ENCODE measurements at regions not wholly inside any gene's neighbourhood (a gene's known extent, or its start where the extent isn't known, plus 50 kb on each side); places are given as distances from the start of the nearest gene placed in this dataset.

- DNase-seq: no peak
- WGBS, 3 donors: 65 to 81% (median 72%) methylated on average over 3 of the region's 3 CpGs
- Histone ChIP-seq H3K36me3 (ENCODE audit: control insufficient read depth in 3 of 3, insufficient read depth in 2 of 3, low read depth in 1 of 3, low read length in 3 of 3) (no peaks in the 10 kb centered on the region), H3K9me3 (ENCODE audit: control insufficient read depth in 2 of 2, insufficient read depth in 1 of 2, low read depth in 1 of 2, low read length in 1 of 2) (no peaks in the 10 kb centered on the region), H3K27me3 (ENCODE audit: control insufficient read depth in 3 of 3, insufficient read depth in 3 of 3, low read length in 3 of 3) (no peaks in the 10 kb centered on the region), H3K4me3 (ENCODE audit: low read depth in 1 of 3, low read length in 3 of 3) (no peak overlapping the region), H3K4me1 (ENCODE audit: control insufficient read depth in 3 of 3, insufficient read depth in 2 of 3, low read depth in 1 of 3, low read length in 2 of 3) (no peaks in the 10 kb centered on the region), H3K27ac (ENCODE audit: low read depth in 1 of 3, low read length in 2 of 3) (no peak overlapping the region)
- no peak for FAIRE-seq
Observed at GRCh38 chr1:195373856-195374255, 1234.4 kb downstream of the KCNT2 start.

DNA sequence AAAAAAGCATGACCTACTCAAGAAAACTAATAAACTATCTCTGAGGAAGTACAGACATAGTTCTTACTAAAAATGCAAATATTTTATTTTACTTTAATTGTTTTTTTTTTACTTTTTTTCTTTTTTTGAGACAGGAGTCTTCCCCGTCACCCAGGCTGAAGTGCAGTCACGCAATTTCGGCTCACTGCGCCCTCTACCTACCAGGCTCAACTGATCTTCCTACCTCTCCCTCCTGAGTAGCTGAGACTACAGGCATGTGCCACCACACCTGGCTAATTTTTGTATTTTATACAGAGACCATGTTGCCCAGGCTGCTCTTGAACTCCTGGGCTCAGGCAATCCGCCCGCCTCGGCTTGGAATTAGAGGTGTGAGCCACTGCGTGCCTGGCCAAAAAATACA is 1263.1 kb downstream of the KCNT2 start:
- DNase-seq: no peak
- Histone ChIP-seq H3K4me3 (ENCODE audit: low read depth in 1 of 3, low read length in 3 of 3) (no peak overlapping the region), H3K9me3 (ENCODE audit: control insufficient read depth in 2 of 2, insufficient read depth in 1 of 2, low read depth in 1 of 2, low read length in 1 of 2) (no peaks in the 10 kb centered on the region), H3K4me1 (ENCODE audit: control insufficient read depth in 3 of 3, insufficient read depth in 2 of 3, low read depth in 1 of 3, low read length in 2 of 3) (no peaks in the 10 kb centered on the region), H3K36me3 (ENCODE audit: control insufficient read depth in 3 of 3, insufficient read depth in 2 of 3, low read depth in 1 of 3, low read length in 3 of 3) (no peaks in the 10 kb centered on the region), H3K27me3 (ENCODE audit: control insufficient read depth in 3 of 3, insufficient read depth in 3 of 3, low read length in 3 of 3) (no peaks in the 10 kb centered on the region), H3K27ac (ENCODE audit: low read depth in 1 of 3, low read length in 2 of 3) (no peak overlapping the region)
- FAIRE-seq: no peak
- 45 to 51% (median 50%) methylated on average over 8 of the region's 8 CpGs for WGBS, 3 donors

DNA sequence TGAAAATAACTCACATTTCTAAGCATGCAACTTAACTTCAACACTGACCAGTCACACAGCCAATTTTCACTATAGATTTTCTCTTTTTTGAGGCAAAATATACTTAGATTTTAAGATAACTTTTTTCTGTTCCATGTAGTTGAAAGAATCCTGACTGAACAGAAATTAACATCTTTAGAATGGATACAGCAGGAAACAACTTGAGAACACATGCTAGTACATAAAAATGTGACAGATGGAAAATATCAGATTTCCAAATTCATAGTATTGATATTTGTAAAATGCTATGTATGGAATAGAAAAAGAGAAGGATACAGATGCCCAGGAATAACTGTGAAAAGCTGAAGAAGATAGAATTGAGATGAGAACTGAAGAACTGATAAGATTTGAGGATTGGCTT is 1270.6 kb downstream of the KCNT2 start:
- Histone ChIP-seq H3K27me3 (ENCODE audit: control insufficient read depth in 3 of 3, insufficient read depth in 3 of 3, low read length in 3 of 3) (no peaks in the 10 kb centered on the region), H3K36me3 (ENCODE audit: control insufficient read depth in 3 of 3, insufficient read depth in 2 of 3, low read depth in 1 of 3, low read length in 3 of 3) (no peaks in the 10 kb centered on the region), H3K9me3 (ENCODE audit: control insufficient read depth in 2 of 2, insufficient read depth in 1 of 2, low read depth in 1 of 2, low read length in 1 of 2) (no peaks in the 10 kb centered on the region), H3K27ac (ENCODE audit: low read depth in 1 of 3, low read length in 2 of 3) (no peak overlapping the region), H3K4me3 (ENCODE audit: low read depth in 1 of 3, low read length in 3 of 3) (no peak overlapping the region), H3K4me1 (ENCODE audit: control insufficient read depth in 3 of 3, insufficient read depth in 2 of 3, low read depth in 1 of 3, low read length in 2 of 3) (no peaks in the 10 kb centered on the region)
- FAIRE-seq (no peak), DNase-seq (no peak)

DNA sequence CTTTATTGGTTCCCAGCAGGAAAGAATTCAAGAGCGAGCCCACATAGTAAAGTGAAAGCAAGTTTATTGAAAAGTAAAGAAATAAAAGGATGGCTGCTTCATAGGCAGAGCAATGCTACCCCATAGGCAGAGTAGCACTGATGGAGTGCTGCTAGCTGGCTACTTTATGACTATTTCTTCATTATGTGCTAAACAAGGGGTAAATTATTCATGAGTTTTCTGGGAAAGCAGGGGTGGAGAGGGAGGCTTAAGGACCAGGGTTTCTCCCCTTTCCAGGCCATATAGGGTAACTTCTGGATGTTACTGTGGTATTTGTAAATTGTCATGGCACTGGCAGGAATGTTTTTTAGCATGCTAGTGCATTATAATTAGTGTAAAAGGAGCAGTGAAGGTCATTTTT is 1271.4 kb downstream of the KCNT2 start:
- WGBS, 3 donors: 60 to 78% (median 63%) methylated on average over 1 of the region's 1 CpG
- Histone ChIP-seq H3K4me1 (ENCODE audit: control insufficient read depth in 3 of 3, insufficient read depth in 2 of 3, low read depth in 1 of 3, low read length in 2 of 3) (no peaks in the 10 kb centered on the region), H3K9me3 (ENCODE audit: control insufficient read depth in 2 of 2, insufficient read depth in 1 of 2, low read depth in 1 of 2, low read length in 1 of 2) (no peaks in the 10 kb centered on the region), H3K4me3 (ENCODE audit: low read depth in 1 of 3, low read length in 3 of 3) (no peak overlapping the region), H3K27ac (ENCODE audit: low read depth in 1 of 3, low read length in 2 of 3) (no peak overlapping the region), H3K36me3 (ENCODE audit: control insufficient read depth in 3 of 3, insufficient read depth in 2 of 3, low read depth in 1 of 3, low read length in 3 of 3) (no peaks in the 10 kb centered on the region), H3K27me3 (ENCODE audit: control insufficient read depth in 3 of 3, insufficient read depth in 3 of 3, low read length in 3 of 3) (no peaks in the 10 kb centered on the region)
- no peak for FAIRE-seq
- no peak for DNase-seq

DNA sequence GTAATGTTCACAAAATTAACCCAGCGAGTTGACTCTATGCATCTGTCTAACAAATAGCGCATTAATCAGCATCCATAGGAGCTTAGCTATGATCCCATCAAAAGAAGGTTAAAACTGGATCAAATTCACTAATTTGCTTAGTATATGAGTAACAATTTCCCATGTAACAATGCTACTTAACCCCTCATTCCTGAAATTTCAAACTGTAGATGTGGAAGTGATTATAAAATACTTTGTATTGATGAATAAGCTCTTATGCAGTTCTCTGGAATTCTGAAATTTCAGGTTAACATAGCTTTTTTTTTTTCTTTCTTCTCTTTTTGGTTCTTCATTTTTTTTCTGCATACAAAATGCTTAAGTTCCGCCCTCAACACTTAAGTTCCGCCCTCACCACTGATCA is 1272.7 kb downstream of the KCNT2 start:
- H3K27me3 ChIP-seq (ENCODE audit: control insufficient read depth in 3 of 3, insufficient read depth in 3 of 3, low read length in 3 of 3): no peaks in the 10 kb centered on the region
- no peaks in the 10 kb centered on the region for H3K36me3 ChIP-seq (ENCODE audit: control insufficient read depth in 3 of 3, insufficient read depth in 2 of 3, low read depth in 1 of 3, low read length in 3 of 3)
- FAIRE-seq: no peak
- H3K27ac ChIP-seq (ENCODE audit: low read depth in 1 of 3, low read length in 2 of 3): no peak overlapping the region
- no peak for DNase-seq
- no peaks in the 10 kb centered on the region for H3K9me3 ChIP-seq (ENCODE audit: control insufficient read depth in 2 of 2, insufficient read depth in 1 of 2, low read depth in 1 of 2, low read length in 1 of 2)
- no peak overlapping the region for H3K4me3 ChIP-seq (ENCODE audit: low read depth in 1 of 3, low read length in 3 of 3)
- no peaks in the 10 kb centered on the region for H3K4me1 ChIP-seq (ENCODE audit: control insufficient read depth in 3 of 3, insufficient read depth in 2 of 3, low read depth in 1 of 3, low read length in 2 of 3)
- WGBS, 3 donors: 81 to 90% (median 83%) methylated on average over 4 of the region's 4 CpGs

DNA sequence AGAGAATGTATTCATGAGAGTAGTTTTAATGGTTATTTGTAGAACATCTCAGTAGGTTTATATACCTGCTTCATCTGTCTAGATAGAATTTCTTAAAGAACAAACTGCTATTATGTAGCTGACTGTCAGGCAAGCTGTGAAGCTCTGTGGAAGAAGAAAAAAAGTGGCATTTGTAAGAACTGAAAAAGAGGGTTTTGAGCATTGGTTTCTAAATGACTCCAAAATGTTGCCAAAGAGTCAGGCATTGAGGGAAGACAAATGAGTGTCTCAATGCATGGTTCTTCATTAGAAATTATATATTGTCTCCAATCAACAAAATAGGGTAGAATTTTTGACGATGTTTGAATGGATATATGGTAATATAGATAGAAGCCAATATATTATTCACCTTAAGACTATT is 1276.1 kb downstream of the KCNT2 start:
- H3K9me3 ChIP-seq (ENCODE audit: control insufficient read depth in 2 of 2, insufficient read depth in 1 of 2, low read depth in 1 of 2, low read length in 1 of 2): no peaks in the 10 kb centered on the region
- H3K27ac ChIP-seq (ENCODE audit: low read depth in 1 of 3, low read length in 2 of 3): no peak overlapping the region
- no peak overlapping the region for H3K4me3 ChIP-seq (ENCODE audit: low read depth in 1 of 3, low read length in 3 of 3)
- FAIRE-seq: no peak
- WGBS, 3 donors: 79 to 92% (median 85%) methylated on average over 1 of the region's 1 CpG
- H3K4me1 ChIP-seq (ENCODE audit: control insufficient read depth in 3 of 3, insufficient read depth in 2 of 3, low read depth in 1 of 3, low read length in 2 of 3): no peaks in the 10 kb centered on the region
- DNase-seq: no peak
- no peaks in the 10 kb centered on the region for H3K27me3 ChIP-seq (ENCODE audit: control insufficient read depth in 3 of 3, insufficient read depth in 3 of 3, low read length in 3 of 3)
- no peaks in the 10 kb centered on the region for H3K36me3 ChIP-seq (ENCODE audit: control insufficient read depth in 3 of 3, insufficient read depth in 2 of 3, low read depth in 1 of 3, low read length in 3 of 3)

DNA sequence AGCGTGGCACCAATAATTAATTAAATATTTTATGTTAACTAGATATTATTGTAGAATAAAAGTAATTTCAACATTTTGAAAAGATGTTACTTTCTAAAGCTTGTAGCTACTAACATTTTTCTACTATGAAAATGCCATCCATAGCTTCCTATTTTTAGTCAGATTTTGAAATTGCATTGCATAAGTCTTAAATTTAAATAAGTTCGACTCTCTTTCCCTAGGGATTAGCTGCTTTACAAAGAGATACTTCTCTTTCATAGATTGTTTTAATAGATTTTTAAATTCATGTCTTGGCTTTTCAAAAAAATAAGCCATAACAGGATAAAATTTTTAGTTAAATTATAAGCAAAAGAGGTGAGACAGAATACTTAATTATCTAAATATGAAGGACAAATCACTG is 1279.6 kb downstream of the KCNT2 start:
- Histone ChIP-seq H3K27ac (ENCODE audit: low read depth in 1 of 3, low read length in 2 of 3) (no peak overlapping the region), H3K9me3 (ENCODE audit: control insufficient read depth in 2 of 2, insufficient read depth in 1 of 2, low read depth in 1 of 2, low read length in 1 of 2) (no peaks in the 10 kb centered on the region), H3K4me1 (ENCODE audit: control insufficient read depth in 3 of 3, insufficient read depth in 2 of 3, low read depth in 1 of 3, low read length in 2 of 3) (no peaks in the 10 kb centered on the region), H3K36me3 (ENCODE audit: control insufficient read depth in 3 of 3, insufficient read depth in 2 of 3, low read depth in 1 of 3, low read length in 3 of 3) (no peaks in the 10 kb centered on the region), H3K27me3 (ENCODE audit: control insufficient read depth in 3 of 3, insufficient read depth in 3 of 3, low read length in 3 of 3) (no peaks in the 10 kb centered on the region), H3K4me3 (ENCODE audit: low read depth in 1 of 3, low read length in 3 of 3) (no peak overlapping the region)
- DNase-seq (no peak), FAIRE-seq (no peak)
- WGBS, 3 donors: 67 to 73% (median 70%) methylated on average over 2 of the region's 2 CpGs

- Histone ChIP-seq H3K4me1 (ENCODE audit: control insufficient read depth in 3 of 3, insufficient read depth in 2 of 3, low read depth in 1 of 3, low read length in 2 of 3) (no peaks in the 10 kb centered on the region), H3K36me3 (ENCODE audit: control insufficient read depth in 3 of 3, insufficient read depth in 2 of 3, low read depth in 1 of 3, low read length in 3 of 3) (no peaks in the 10 kb centered on the region), H3K9me3 (ENCODE audit: control insufficient read depth in 2 of 2, insufficient read depth in 1 of 2, low read depth in 1 of 2, low read length in 1 of 2) (no peaks in the 10 kb centered on the region), H3K27me3 (ENCODE audit: control insufficient read depth in 3 of 3, insufficient read depth in 3 of 3, low read length in 3 of 3) (no peaks in the 10 kb centered on the region), H3K27ac (ENCODE audit: low read depth in 1 of 3, low read length in 2 of 3) (no peak overlapping the region), H3K4me3 (ENCODE audit: low read depth in 1 of 3, low read length in 3 of 3) (no peak overlapping the region)
- WGBS, 3 donors: 12 to 35% (median 23%) methylated on average over 2 of the region's 2 CpGs
- DNase-seq (no peak), FAIRE-seq (no peak)
Observed at GRCh38 chr1:195328102-195328501, 1280.1 kb downstream of the KCNT2 start.

DNA sequence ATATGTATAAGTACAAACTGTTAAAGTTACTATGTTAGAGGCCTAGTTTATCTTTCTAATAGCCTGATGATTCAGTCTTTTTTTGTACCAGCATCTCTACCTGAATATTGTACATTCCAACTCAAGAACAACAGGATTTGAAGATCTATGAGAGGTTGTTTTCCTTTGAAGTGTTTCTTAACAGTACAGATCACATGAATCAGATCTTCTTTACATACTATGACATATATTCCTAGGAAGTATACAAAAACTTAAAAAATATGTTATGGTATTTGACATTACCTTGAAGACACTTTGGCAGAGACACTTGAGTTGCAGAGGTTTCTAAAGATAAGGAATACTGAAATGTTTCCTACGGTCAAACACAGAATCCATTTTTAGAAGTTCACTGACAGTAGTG is 1280.9 kb downstream of the KCNT2 start:
- FAIRE-seq: no peak
- 75 to 87% (median 79%) methylated on average over 1 of the region's 1 CpG for WGBS, 3 donors
- H3K9me3 ChIP-seq (ENCODE audit: control insufficient read depth in 2 of 2, insufficient read depth in 1 of 2, low read depth in 1 of 2, low read length in 1 of 2): no peaks in the 10 kb centered on the region
- H3K4me3 ChIP-seq (ENCODE audit: low read depth in 1 of 3, low read length in 3 of 3): no peak overlapping the region
- H3K36me3 ChIP-seq (ENCODE audit: control insufficient read depth in 3 of 3, insufficient read depth in 2 of 3, low read depth in 1 of 3, low read length in 3 of 3): no peaks in the 10 kb centered on the region
- no peaks in the 10 kb centered on the region for H3K27me3 ChIP-seq (ENCODE audit: control insufficient read depth in 3 of 3, insufficient read depth in 3 of 3, low read length in 3 of 3)
- no peak for DNase-seq
- no peak overlapping the region for H3K27ac ChIP-seq (ENCODE audit: low read depth in 1 of 3, low read length in 2 of 3)
- H3K4me1 ChIP-seq (ENCODE audit: control insufficient read depth in 3 of 3, insufficient read depth in 2 of 3, low read depth in 1 of 3, low read length in 2 of 3): no peaks in the 10 kb centered on the region
